ENCODE measurements at regions not wholly inside any gene's neighbourhood (a gene's known extent, or its start where the extent isn't known, plus 50 kb on each side); places are given as distances from the start of the nearest gene placed in this dataset.

DNA sequence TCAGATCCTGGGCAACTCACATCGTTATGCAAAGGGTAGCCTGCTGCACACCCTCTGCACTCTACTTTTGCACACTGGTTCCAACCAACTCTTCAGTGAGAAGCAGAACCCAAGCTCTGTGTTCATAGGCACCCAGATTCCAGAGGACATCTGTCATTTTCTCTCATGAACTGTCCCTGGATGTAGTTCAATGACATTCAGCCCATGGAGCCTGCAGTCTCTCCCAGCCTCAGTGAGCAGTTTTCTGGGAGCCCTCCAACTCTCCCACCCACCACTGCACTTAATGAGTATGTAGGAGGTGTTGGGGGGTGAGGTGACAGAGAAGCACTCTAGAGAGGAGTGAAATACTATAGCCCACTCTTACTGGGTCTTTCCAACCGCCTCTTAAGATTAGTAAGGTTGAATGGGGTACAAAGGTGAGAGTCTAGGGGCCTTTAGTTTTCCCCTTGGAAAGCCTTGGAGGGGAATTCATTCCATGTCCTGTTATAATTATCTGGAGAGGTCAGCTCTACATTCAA is 58.1 kb upstream of the APOBEC4 start:
- Histone ChIP-seq H3K27ac (no peak overlapping the region), H3K36me3 (replicated peaks in 1 of 2) (no peaks in the 10 kb centered on the region), H3K9me3 (replicated peaks in 1 of 3) (no peaks in the 10 kb centered on the region), H3K4me3 (no peak overlapping the region), H3K4me1 (replicated peaks in 1 of 2) (no peaks in the 10 kb centered on the region), H3K27me3 (no peaks in the 10 kb centered on the region)
- WGBS, 4 donors, result 85 to 95% (median 92%) methylated on average over 2 of the region's 2 CpGs
- no peak for DNase-seq
- TF ChIP-seq POLR2A (IDR thresholded peaks at IDR 0.05), result no peak
- TF ChIP-seq, protein P1, sequence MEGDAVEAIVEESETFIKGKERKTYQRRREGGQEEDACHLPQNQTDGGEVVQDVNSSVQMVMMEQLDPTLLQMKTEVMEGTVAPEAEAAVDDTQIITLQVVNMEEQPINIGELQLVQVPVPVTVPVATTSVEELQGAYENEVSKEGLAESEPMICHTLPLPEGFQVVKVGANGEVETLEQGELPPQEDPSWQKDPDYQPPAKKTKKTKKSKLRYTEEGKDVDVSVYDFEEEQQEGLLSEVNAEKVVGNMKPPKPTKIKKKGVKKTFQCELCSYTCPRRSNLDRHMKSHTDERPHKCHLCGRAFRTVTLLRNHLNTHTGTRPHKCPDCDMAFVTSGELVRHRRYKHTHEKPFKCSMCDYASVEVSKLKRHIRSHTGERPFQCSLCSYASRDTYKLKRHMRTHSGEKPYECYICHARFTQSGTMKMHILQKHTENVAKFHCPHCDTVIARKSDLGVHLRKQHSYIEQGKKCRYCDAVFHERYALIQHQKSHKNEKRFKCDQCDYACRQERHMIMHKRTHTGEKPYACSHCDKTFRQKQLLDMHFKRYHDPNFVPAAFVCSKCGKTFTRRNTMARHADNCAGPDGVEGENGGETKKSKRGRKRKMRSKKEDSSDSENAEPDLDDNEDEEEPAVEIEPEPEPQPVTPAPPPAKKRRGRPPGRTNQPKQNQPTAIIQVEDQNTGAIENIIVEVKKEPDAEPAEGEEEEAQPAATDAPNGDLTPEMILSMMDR (IDR thresholded peaks at IDR 0.05), result no peak
- intact Hi-C loops (cut with DNase I), result no loop called here

DNA sequence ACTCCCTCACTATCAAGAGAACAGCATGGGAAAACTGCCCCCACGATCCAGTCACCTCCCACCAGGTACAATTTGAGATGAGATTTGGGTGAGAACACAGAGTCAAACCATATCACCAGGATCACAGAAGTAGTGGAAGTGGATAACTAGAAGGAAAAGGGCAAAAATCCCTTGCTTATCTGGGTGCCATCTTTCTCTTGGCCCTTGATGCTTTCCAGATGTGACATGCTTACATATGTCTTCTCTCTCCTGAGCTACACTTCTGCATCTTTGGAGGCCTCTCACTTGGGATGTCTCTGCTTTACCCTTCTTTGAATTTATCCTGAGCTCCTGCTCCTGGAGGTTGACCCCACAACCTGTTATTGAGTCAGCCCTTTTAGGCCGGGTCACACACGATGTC is 57.6 kb upstream of the APOBEC4 start:
- Histone ChIP-seq H3K9me3 (replicated peaks in 1 of 3) (no peaks in the 10 kb centered on the region), H3K36me3 (replicated peaks in 1 of 2) (no peaks in the 10 kb centered on the region), H3K27me3 (no peaks in the 10 kb centered on the region), H3K4me1 (replicated peaks in 1 of 2) (no peaks in the 10 kb centered on the region), H3K4me3 (no peak overlapping the region), H3K27ac (no peak overlapping the region)
- no peak for TF ChIP-seq POLR2A (IDR thresholded peaks at IDR 0.05)
- TF ChIP-seq, protein P1 (IDR thresholded peaks at IDR 0.05), result no peak
- WGBS, 4 donors, result 54 to 75% (median 69%) methylated on average over 3 of the region's 3 CpGs
- DNase-seq, result no peak
- intact Hi-C loops (cut with DNase I), result no loop called here

DNA sequence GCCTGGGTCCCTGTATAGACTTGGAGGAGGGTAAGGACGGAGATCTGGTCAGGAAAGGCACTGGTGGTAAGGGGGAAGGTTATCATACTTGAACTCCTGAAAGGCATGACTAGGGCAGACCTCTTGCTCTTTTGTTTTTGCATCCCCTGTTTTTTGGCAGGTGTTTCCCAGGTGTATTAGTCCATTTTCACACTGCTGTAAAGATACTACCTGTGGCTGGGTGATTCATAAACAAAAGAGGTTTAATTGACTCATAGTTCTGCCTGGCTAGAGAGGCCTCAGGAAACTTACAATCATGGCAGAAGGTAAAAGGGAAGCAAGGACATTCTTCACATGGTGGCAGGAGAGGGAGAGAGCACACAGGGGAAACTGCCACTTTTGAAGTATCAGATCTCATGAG is 57.2 kb upstream of the APOBEC4 start:
- DNase-seq, result no peak
- WGBS, 4 donors, result 90 to 100% (median 97%) methylated on average over 1 of the region's 1 CpG
- H3K4me1 ChIP-seq (replicated peaks in 1 of 2), result no peaks in the 10 kb centered on the region
- no peaks in the 10 kb centered on the region for H3K27me3 ChIP-seq
- no peaks in the 10 kb centered on the region for H3K9me3 ChIP-seq (replicated peaks in 1 of 3)
- H3K4me3 ChIP-seq, result no peak overlapping the region
- no peak overlapping the region for H3K27ac ChIP-seq
- no peak for TF ChIP-seq POLR2A (IDR thresholded peaks at IDR 0.05)
- TF ChIP-seq, protein P1 (IDR thresholded peaks at IDR 0.05), result no peak
- intact Hi-C loops (cut with DNase I), result no loop called here
- H3K36me3 ChIP-seq (replicated peaks in 1 of 2), result no peaks in the 10 kb centered on the region

DNA sequence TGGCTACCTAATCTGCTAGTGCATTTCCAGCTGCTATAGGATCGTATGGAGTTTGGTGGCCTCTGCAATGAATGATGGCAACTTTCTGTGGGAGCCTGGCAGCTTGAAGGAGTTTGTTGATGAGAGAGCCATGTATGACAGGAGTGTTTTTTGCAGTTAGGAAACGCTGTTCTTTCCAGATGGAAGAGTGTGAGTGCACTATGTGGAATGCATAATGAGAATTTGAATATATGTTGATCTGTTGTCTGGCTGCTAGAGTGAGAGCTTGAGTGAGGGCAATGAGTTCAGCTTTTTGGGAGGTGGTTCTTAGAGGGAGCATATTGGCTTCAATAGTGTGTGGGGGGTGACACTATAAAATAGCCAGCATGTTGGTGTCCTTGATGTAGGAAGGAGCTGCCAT is 51.0 kb upstream of the APOBEC4 start:
- no peak for DNase-seq
- intact Hi-C loops (cut with DNase I), result no loop called here
- TF ChIP-seq, protein P1 (IDR thresholded peaks at IDR 0.05), result no peak
- no peak for TF ChIP-seq POLR2A (IDR thresholded peaks at IDR 0.05)
- 84 to 95% (median 94%) methylated on average over 2 of the region's 2 CpGs for WGBS, 4 donors
- H3K4me3 ChIP-seq, result no peak overlapping the region
- no peaks in the 10 kb centered on the region for H3K27me3 ChIP-seq
- no peaks in the 10 kb centered on the region for H3K9me3 ChIP-seq (replicated peaks in 1 of 3)
- H3K27ac ChIP-seq, result no peak overlapping the region
- H3K36me3 ChIP-seq (replicated peaks in 1 of 2), result no peaks in the 10 kb centered on the region
- H3K4me1 ChIP-seq (replicated peaks in 1 of 2), result no peaks in the 10 kb centered on the region
